ENCODE measurements at regions not wholly inside any gene's neighbourhood (a gene's known extent, or its start where the extent isn't known, plus 50 kb on each side); places are given as distances from the start of the nearest gene placed in this dataset.

DNA sequence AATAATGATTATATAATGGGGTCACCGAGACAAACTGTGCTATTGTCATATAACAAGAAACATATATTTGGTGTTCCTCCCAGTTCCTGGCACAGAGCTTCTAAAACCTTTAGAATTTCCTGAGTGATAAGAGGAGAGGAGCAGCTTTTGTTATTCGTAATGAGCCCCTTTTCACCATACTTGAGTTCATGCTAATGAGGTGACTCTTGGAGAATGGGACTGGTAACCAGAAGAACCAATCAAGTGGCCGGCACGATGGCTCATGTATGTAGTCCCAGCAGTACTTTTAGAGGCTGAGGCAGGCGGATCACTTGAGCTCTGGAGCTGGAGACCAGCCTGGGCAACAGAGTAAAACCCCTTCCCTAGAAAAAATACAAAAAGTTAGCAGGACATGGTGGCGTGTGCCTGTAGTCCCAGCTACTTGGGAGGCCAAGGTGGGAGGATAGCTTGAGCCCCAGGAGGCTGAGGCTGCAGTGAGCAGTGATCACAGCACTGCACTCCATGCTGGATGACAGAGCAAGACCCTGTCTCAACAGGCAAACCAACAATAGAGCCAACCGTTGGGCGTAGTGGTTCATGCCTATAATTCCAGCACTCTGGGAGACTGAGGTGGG lies 62.7 kb upstream of the FTH1 start:
- TF ChIP-seq CTCF (IDR thresholded peaks at IDR 0.05) = no peak
- TF ChIP-seq EZH2 (IDR thresholded peaks at IDR 0.05; ENCODE audit: borderline replicate concordance, insufficient read depth, low read depth, low read length, poor library complexity, severe bottlenecking) = no peak

All from B cell (primary cell).